ENCODE measurements at regions not wholly inside any gene's neighbourhood (a gene's known extent, or its start where the extent isn't known, plus 50 kb on each side); places are given as distances from the start of the nearest gene placed in this dataset.

GRCh38 chr17:72199256-72199655 is 78.4 kb downstream of the SOX9 start:
- no peaks in the 10 kb centered on the region for H3K27me3 ChIP-seq (ENCODE audit: insufficient read depth, low read length, poor library complexity, severe bottlenecking)
- no peaks in the 10 kb centered on the region for H3K9me2 ChIP-seq (replicated peaks; ENCODE audit: low read depth, low read length)
- no peaks in the 10 kb centered on the region for H3K36me3 ChIP-seq (ENCODE audit: insufficient read depth, low read length)
- H3K9ac ChIP-seq (ENCODE audit: low read depth, low read length, poor library complexity, severe bottlenecking): no peak overlapping the region
- no peak overlapping the region for H2AFZ ChIP-seq (ENCODE audit: low read length)
- no peaks in the 10 kb centered on the region for H3F3A ChIP-seq (ENCODE audit: low read depth)
- 0 out of 2 replicates have a peak, but pooled peaks cover 1% of the 10 kb centered on the region for H3K9me3 ChIP-seq (ENCODE audit: insufficient read depth, low read depth, low read length)
- no peaks in the 10 kb centered on the region for H3K79me2 ChIP-seq (ENCODE audit: insufficient read depth, low read length)
- H3K4me3 ChIP-seq (ENCODE audit: low read length, poor library complexity, severe bottlenecking): no peak overlapping the region
- no peaks in the 10 kb centered on the region for H3K4me1 ChIP-seq (ENCODE audit: insufficient read depth, low read length, poor library complexity, severe bottlenecking)
- H4K20me1 ChIP-seq (ENCODE audit: insufficient read depth, low read length, poor library complexity, severe bottlenecking): no peaks in the 10 kb centered on the region
- TF ChIP-seq CTCF (conservative IDR thresholded peaks at IDR 0.05; ENCODE audit: low read length): no peak
- no peak for TF ChIP-seq EZH2phosphoT487 (IDR thresholded peaks at IDR 0.05; ENCODE audit: borderline replicate concordance)
- no peak overlapping the region for H3K4me2 ChIP-seq (ENCODE audit: low read depth, low read length, poor library complexity, severe bottlenecking)

- Histone ChIP-seq H2AFZ (ENCODE audit: low read length) (no peak overlapping the region), H3K4me3 (ENCODE audit: low read length, poor library complexity, severe bottlenecking) (no peak overlapping the region), H4K20me1 (ENCODE audit: insufficient read depth, low read length, poor library complexity, severe bottlenecking) (no peaks in the 10 kb centered on the region), H3K27me3 (ENCODE audit: insufficient read depth, low read length, poor library complexity, severe bottlenecking) (no peaks in the 10 kb centered on the region), H3K9me3 (ENCODE audit: insufficient read depth, low read depth, low read length) (0 out of 2 replicates have a peak, but pooled peaks cover 3% of the 10 kb centered on the region), H3F3A (ENCODE audit: low read depth) (no peaks in the 10 kb centered on the region), H3K4me1 (ENCODE audit: insufficient read depth, low read length, poor library complexity, severe bottlenecking) (no peaks in the 10 kb centered on the region), H3K4me2 (ENCODE audit: low read depth, low read length, poor library complexity, severe bottlenecking) (no peak overlapping the region), H3K79me2 (ENCODE audit: insufficient read depth, low read length) (no peaks in the 10 kb centered on the region), H3K9ac (ENCODE audit: low read depth, low read length, poor library complexity, severe bottlenecking) (no peak overlapping the region), H3K9me2 (replicated peaks; ENCODE audit: low read depth, low read length) (no peaks in the 10 kb centered on the region), H3K36me3 (ENCODE audit: insufficient read depth, low read length) (no peaks in the 10 kb centered on the region)
- TF ChIP-seq EZH2phosphoT487 (IDR thresholded peaks at IDR 0.05; ENCODE audit: borderline replicate concordance): no peak
- TF ChIP-seq CTCF (conservative IDR thresholded peaks at IDR 0.05; ENCODE audit: low read length): no peak
Observed at GRCh38 chr17:72204742-72205141, 83.9 kb downstream of the SOX9 start.

GRCh38 chr17:72205357-72205756 is 84.5 kb downstream of the SOX9 start:
- no peaks in the 10 kb centered on the region for H3K4me1 ChIP-seq (ENCODE audit: insufficient read depth, low read length, poor library complexity, severe bottlenecking)
- no peak overlapping the region for H3K9ac ChIP-seq (ENCODE audit: low read depth, low read length, poor library complexity, severe bottlenecking)
- H3K9me2 ChIP-seq (replicated peaks; ENCODE audit: low read depth, low read length): no peaks in the 10 kb centered on the region
- no peak overlapping the region for H3K4me2 ChIP-seq (ENCODE audit: low read depth, low read length, poor library complexity, severe bottlenecking)
- TF ChIP-seq CTCF (conservative IDR thresholded peaks at IDR 0.05; ENCODE audit: low read length) (no peak), EZH2phosphoT487 (IDR thresholded peaks at IDR 0.05; ENCODE audit: borderline replicate concordance) (no peak)
- H3K36me3 ChIP-seq (ENCODE audit: insufficient read depth, low read length): no peaks in the 10 kb centered on the region
- no peak overlapping the region for H3K4me3 ChIP-seq (ENCODE audit: low read length, poor library complexity, severe bottlenecking)
- no peaks in the 10 kb centered on the region for H3K27me3 ChIP-seq (ENCODE audit: insufficient read depth, low read length, poor library complexity, severe bottlenecking)
- H4K20me1 ChIP-seq (ENCODE audit: insufficient read depth, low read length, poor library complexity, severe bottlenecking): no peaks in the 10 kb centered on the region
- H2AFZ ChIP-seq (ENCODE audit: low read length): no peak overlapping the region
- 0 out of 2 replicates have a peak, but pooled peaks cover 3% of the 10 kb centered on the region for H3K9me3 ChIP-seq (ENCODE audit: insufficient read depth, low read depth, low read length)
- H3F3A ChIP-seq (ENCODE audit: low read depth): no peaks in the 10 kb centered on the region
- H3K79me2 ChIP-seq (ENCODE audit: insufficient read depth, low read length): no peaks in the 10 kb centered on the region

Measured in Loucy (cell line).